GM18907 (cell line): ENCODE measurements at regions not wholly inside any gene's neighbourhood (a gene's known extent, or its start where the extent isn't known, plus 50 kb on each side); places are given as distances from the start of the nearest gene placed in this dataset.

Source experiments
- ATAC-seq: cut with Tn5 transposase; IDR thresholded peaks from one replicate; pipeline ENCODE4 v1.9.1; 2021; ENCODE audit warnings: mild to moderate bottlenecking, moderate library complexity; ENCODE audit not compliant: unreplicated experiment

- ATAC-seq, result no peak
Measured at GRCh38 chr3:59698091-59698490, 648.3 kb upstream of the CFAP20DC start.

DNA sequence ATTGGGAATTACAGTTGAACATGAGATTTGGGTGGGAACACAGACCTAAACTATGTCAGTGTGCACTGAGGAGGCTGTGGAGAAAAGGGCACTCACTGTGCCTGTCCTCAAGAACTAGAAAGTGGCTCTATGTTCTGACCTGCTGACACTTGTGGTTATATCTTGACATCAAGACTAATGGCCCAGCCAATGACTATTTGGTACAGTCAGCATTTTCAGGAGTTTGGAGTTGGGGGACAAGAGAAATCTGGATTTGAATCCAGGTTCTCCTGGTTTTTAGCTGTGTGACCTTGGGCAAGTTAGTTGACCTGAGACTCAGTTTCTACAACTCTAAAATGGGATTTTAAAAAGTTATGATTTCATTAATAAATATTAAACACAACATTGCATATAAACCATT, 647.0 kb upstream of the CFAP20DC start:
- no peak for ATAC-seq

- no peak for ATAC-seq
Measured at GRCh38 chr3:59695860-59696259, 646.0 kb upstream of the CFAP20DC start.

DNA sequence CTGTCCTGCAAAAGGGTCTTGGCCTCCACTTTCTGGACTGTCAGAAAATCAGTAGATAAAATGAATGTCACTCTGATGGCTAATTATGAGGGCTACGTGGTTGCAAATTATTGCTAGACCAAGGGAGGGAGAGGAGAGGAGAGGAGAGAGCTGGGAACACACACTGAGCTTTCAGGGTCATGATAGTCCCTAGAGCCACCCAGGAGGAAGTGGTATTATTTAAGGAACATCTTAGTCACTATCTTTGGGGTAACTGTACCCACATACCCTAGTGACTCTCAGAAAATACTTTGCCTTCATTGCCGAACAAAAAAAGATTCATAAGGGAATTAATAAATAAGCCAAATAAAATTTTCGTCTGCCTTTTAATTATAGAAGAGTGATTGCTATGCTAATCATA, 642.3 kb upstream of the CFAP20DC start:
- ATAC-seq, result no peak

DNA sequence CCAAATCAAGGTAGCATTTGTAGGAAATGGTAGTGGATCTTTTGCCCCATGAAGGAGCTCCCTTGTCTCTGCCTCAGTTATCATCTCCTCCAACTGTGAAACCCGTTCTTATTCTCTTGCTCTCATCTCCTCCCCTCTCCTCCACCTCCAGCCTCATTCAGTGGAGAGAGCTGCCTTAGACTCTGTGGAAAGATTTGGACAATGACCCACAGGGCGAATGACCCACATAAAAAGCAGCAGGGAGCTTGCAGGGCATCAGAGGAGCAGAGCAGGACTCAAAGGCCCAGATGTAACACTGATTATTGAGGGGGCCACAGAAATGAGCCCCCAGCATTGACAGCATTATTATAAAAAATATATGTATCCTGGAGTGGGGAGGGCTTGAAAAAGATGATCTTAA, 641.1 kb upstream of the CFAP20DC start:
- ATAC-seq, result no peak

DNA sequence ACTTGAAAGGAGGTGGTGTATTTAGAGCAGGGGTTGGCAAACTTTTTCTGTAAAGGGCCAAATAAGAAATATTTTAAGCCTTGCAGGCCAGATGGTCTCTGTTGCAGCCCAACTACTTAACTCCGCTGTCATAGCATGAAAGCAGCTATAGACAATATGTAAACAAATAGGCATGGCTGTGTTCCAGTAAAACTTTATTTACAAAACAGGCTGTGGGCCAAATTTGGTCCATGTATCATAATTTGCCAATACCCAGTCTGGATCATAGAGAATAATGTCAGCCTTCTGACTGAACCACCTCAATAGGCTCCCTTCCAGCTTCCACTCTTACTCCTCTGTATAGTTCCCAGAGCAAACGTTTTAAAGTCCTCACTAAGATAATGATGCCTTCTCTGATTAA, 638.8 kb upstream of the CFAP20DC start:
- ATAC-seq, result no peak

DNA sequence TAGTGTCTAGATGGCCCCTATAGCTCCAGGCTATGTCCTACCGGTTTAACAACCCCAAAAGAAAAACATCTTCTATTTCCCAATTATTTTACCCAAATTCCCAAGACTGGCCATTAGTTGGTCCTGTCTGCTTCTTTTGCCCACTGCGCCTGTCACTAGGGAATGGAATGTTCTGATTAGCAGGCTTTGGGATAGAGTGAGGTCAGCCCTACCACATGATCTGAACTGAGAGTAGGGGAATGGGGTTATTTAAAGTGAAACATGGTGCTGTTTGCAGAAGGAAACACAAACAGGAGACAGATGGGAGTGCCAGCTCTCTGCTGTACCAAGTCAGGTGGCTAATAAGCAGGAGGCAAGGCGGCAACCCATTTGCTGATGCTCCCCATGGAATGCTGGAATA, 635.6 kb upstream of the CFAP20DC start:
- ATAC-seq, result no peak

DNA sequence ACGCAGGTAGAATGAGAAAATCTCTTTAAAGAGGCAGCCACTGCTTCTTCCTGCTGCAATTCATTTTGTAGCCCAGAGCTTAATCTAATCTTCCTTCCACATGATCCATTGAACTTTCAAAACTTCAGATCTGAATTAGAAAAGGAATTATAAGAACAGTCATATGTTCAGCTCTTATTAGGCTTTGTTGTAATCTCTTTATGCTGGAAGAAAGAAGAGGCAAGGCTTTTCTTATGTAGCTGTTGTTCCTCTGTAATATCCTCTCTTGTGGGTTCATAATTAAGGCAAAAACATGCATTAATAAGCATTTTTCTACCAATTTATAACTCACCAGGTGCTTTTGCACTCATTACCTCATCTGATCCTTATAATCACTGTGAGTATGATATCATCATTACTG, 634.9 kb upstream of the CFAP20DC start:
- ATAC-seq, result no peak

GRCh38 chr3:59680919-59681318, 631.1 kb upstream of the CFAP20DC start:
- no peak for ATAC-seq

DNA sequence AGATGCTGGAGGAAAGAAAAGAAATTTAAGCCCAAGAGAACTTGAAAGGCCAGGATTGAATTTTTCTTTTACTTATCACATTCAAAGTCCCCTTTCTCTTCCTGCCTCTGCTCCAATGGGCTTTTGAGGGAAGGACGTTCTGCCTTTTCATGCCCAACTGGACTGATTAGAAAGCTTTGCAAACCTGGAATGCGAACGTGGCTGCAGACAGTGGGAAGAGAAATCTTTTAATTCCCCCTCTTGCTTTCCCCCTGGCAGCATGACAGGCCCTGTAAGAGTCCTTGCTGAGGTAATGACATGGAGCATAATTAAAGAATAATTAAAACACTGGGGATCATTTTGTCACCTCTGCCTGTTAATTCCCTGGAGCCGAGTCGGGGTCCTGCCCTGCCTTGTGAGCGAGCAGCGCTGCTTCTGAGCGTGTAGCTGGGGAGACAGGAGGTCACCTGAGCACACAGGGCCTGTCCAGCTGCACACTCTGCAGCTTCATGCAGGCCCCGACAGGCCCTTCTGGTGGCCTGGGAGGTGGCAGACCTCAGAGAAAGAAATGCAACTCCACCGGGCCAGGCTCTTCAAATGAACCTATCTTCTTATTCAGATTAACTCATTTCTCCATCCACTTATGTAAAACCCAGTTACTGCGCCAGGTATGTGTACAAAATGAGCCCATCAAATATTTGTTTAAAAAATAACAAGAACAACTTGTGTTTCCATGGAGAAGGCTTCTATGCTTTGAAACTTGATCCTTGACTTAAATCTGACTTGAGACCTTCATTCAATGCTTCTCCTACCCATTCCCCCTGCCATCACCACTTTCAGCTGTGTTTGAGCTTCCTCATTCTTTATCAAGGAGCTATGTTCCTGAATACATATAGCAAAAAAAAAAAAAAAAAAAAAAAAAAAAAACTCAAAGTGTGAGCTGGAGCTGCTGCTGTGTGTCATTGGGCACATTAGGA, 628.2 kb upstream of the CFAP20DC start:
- no peak for ATAC-seq

DNA sequence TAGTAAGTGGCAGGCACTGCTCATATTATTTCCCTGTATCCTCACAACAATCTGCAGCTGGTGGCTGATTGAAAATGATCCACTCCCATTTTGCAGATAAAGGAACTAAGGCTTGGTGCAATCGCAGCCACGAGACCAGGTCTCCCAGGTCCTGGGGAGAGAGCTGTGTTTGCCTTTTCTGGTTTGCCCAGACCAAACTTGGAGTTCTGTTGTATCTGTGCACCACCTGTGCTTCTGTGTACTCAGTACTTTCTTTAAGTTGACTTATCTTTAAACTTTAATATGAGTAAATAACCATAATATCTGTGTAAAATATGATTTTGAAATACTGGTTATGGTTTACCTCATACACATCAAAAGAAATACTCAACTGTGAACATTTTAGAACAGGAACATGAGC, 625.7 kb upstream of the CFAP20DC start:
- ATAC-seq, result no peak

DNA sequence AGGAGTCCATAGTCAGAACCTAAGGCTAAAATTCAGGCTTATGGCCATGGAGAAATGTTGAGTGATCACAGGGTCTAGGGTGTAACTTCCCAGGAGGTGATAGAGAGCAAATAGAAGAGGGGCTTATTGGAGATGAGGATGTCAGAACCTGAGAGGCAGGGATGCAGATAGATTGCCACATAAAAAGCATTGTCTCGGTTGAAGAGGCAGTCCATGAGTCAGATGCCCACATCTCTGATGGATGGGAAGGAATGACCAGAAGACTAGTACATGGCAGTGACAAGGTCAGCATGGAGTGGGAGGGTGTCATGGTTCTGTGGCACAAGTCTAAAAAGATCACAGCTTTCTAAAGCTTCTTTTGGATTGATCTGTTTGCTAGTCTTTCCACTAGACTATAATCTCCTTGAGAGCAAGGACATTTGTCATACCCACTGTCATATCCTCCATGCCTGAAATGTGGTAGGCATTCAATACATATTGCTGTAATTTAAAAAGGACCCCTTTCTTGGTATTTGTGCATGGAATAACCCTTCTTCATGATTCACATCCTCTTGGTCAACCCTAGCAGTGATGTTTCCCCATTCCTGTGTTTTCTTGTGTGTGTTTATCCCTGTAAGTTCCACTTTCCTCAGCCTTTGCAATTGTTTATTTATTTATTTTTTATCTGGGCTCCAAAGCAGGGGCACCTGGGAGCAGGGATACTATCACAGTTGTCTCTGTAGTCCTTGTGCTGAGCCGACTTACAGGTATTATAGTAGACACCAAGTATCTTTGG, 613.4 kb upstream of the CFAP20DC start:
- no peak for ATAC-seq

DNA sequence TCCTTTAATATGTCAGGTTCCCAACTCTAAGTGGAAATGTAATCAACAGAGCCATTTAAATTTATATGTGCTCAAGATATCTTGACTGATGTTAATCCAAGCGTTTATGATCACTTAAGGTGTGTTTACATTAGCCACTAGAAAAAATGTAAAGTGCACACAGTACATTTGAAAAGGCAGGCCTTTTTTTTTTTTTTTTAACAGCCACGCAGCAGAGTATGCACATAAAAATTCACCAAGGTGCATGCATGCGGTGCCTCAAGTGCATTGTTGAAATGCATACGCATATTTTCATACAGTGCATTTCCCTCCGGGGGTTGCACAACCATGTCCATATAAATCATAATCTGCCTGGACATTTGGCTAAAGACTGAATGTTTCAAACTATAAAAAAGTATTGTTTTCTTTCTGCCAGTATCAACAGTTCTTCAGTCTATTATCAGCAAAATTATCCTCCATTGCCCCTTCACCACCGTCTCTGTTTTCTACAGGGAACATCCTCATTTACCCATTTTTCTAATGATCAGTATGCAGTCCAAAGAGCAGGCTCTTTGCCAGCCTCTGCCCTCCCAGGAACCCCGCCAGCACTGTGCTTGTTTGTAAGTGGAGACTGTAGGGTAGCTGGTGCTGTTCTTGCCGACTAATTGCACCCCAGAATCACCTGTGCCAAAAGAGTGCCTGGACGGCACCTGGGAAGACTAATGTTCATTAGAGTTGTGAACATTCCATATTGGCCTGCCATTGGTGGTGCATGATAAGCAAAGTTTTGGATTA, 611.2 kb upstream of the CFAP20DC start:
- no peak for ATAC-seq

- no peak for ATAC-seq
Measured at GRCh38 chr3:59660376-59660775, 610.6 kb upstream of the CFAP20DC start.

- no peak for ATAC-seq
Measured at GRCh38 chr3:59659755-59660154, 609.9 kb upstream of the CFAP20DC start.

GRCh38 chr3:59658866-59659265, 609.0 kb upstream of the CFAP20DC start:
- ATAC-seq, result no peak

GRCh38 chr3:59658274-59658673, 608.4 kb upstream of the CFAP20DC start:
- no peak for ATAC-seq

- ATAC-seq, result no peak
Measured at GRCh38 chr3:59655418-59656015, 605.7 kb upstream of the CFAP20DC start.

DNA sequence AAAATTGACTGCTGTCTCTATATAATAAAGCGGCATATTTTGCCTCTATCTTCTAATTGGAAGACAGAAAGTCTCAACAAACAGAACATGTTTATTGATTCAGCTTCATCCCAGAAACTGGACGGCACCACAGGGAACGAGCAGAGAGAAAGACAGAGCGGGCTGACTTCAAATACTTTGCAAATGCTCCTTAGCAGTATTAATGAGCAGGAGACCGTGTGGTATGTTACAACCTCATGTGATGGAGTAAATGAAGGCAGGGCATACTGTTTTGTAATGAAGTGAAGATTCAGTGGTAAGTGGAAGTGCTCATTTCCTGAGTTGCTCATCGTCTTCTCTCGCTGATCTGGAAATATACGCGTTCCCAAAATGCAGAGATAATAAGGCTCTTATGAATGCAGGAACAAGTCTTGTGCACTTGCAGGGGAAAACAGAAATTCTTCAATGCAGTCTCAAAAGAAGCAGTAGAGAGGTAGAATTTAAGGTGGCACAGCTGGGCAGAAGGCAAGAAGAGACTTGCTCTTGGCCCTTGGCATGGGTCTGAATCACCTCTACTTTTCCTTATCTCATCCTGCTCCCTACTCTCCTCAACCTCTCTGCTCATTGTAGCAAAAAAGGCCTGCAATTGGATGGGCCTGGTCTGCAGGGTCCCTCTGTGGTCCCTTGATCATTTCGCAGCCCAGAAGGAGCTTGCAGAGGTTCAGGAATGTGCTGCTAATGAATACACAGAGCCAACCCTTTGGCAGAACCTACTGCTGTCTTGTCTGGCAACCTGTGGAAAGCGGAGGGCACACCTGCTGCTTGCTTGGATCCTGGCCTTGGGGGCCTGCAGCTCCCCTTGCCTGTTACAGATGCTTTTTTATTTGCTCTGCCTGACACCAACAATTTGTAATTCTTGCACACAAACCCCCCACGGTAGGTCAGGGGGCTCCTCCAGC, 604.9 kb upstream of the CFAP20DC start:
- ATAC-seq, result no peak

- ATAC-seq, result no peak
Measured at GRCh38 chr3:59654123-59654479, 604.3 kb upstream of the CFAP20DC start.
